HAP-1 (cell line): ENCODE measurements at regions not wholly inside any gene's neighbourhood (a gene's known extent, or its start where the extent isn't known, plus 50 kb on each side); places are given as distances from the start of the nearest gene placed in this dataset.

Experiments
- DNase-seq, 2 experiments: peaks; one replicate each; pipeline ENCODE4 v3.0.0-alpha.2; 2016 to 2020; ENCODE audit warnings: low spot score in 2 of 2
- H3K27me3 ChIP-seq: fragments of 250-450 bp; sonication (Bioruptor Pico); 2 replicates; pipeline ENCODE4 v1.5.1; 2020; ENCODE audit warnings: low read depth, mild to moderate bottlenecking, moderate library complexity
- H3K36me3 ChIP-seq: fragments of 250-450 bp; sonication (Bioruptor Pico); replicated peaks from 2 replicates; pipeline ENCODE4 v1.5.1; 2020; ENCODE audit warnings: mild to moderate bottlenecking
- H3K4me1 ChIP-seq: fragments of 250-450 bp; sonication (Bioruptor Pico); 2 replicates; pipeline ENCODE4 v1.5.1; 2020; ENCODE audit warnings: mild to moderate bottlenecking
- H3K4me3 ChIP-seq: fragments of 250-450 bp; sonication (Bioruptor Pico); 2 replicates; pipeline ENCODE4 v1.5.1; 2020; ENCODE audit warnings: mild to moderate bottlenecking, moderate library complexity
- H3K9me3 ChIP-seq: fragments of 250-450 bp; sonication (Bioruptor Pico); 2 replicates; pipeline ENCODE4 v1.5.1; 2020; ENCODE audit warnings: mild to moderate bottlenecking, moderate library complexity
- in situ Hi-C: fragments of 300-500 bp; cut with MboI; formaldehyde crosslinking; loops from 3 replicates; pipeline ENCODE4 v1.14.3; 2020; ENCODE audit warnings: low sequenced_read_pairs, inconsistent platforms, mixed read lengths

- no peaks in the 10 kb centered on the region for H3K36me3 ChIP-seq
- no peak overlapping the region for H3K4me3 ChIP-seq
- in situ Hi-C loops, result loop anchor here (25.0 kb wide), 2 partner anchors 608 to 808 kb away; partner anchors contain the start of gene SSTR2
- no peaks in the 10 kb centered on the region for H3K9me3 ChIP-seq
- no peak for DNase-seq
- H3K27me3 ChIP-seq, result no peaks in the 10 kb centered on the region
- no peaks in the 10 kb centered on the region for H3K4me1 ChIP-seq
These were observed 433.7 kb downstream of the SOX9 start for GRCh38 chr17:72554508-72554907.

- Histone ChIP-seq H3K9me3 (no peaks in the 10 kb centered on the region), H3K4me3 (no peak overlapping the region), H3K4me1 (no peaks in the 10 kb centered on the region), H3K36me3 (no peaks in the 10 kb centered on the region), H3K27me3 (no peaks in the 10 kb centered on the region)
- no peak for DNase-seq
- in situ Hi-C loops, result loop anchor here (25.0 kb wide), 2 partner anchors 607 to 807 kb away; partner anchors contain the start of gene SSTR2
These were observed 434.2 kb downstream of the SOX9 start for GRCh38 chr17:72555052-72555451.

GRCh38 chr17:72556944-72557826, 436.4 kb downstream of the SOX9 start:
- DNase-seq, result peak; percentile 36 to 82
- Histone ChIP-seq H3K9me3 (no peaks in the 10 kb centered on the region), H3K4me1 (no peaks in the 10 kb centered on the region), H3K27me3 (no peaks in the 10 kb centered on the region), H3K4me3 (no peak overlapping the region), H3K36me3 (no peaks in the 10 kb centered on the region)
- in situ Hi-C loops, result loop anchor here (25.0 kb wide), 2 partner anchors 605 to 805 kb away; partner anchors contain the start of gene SSTR2

- H3K9me3 ChIP-seq, result no peaks in the 10 kb centered on the region
- no peaks in the 10 kb centered on the region for H3K36me3 ChIP-seq
- no peaks in the 10 kb centered on the region for H3K4me1 ChIP-seq
- DNase-seq, result no peak
- no peaks in the 10 kb centered on the region for H3K27me3 ChIP-seq
- in situ Hi-C loops, result loop anchor here (25.0 kb wide), 2 partner anchors 603 to 803 kb away; partner anchors contain the start of gene SSTR2
- H3K4me3 ChIP-seq, result no peak overlapping the region
These were observed 438.2 kb downstream of the SOX9 start for GRCh38 chr17:72558971-72559476.

- H3K36me3 ChIP-seq, result no peaks in the 10 kb centered on the region
- H3K27me3 ChIP-seq, result no peaks in the 10 kb centered on the region
- H3K9me3 ChIP-seq, result no peaks in the 10 kb centered on the region
- in situ Hi-C loops, result loop anchor here (10.0 to 25.0 kb wide), 3 partner anchors 164 to 802 kb away; partner anchors contain the start of gene SSTR2
- no peak overlapping the region for H3K4me3 ChIP-seq
- DNase-seq, result peak; percentile 11 to 47
- H3K4me1 ChIP-seq, result no peaks in the 10 kb centered on the region
These were observed 439.8 kb downstream of the SOX9 start for GRCh38 chr17:72560303-72561247.

- H3K27me3 ChIP-seq, result no peaks in the 10 kb centered on the region
- no peaks in the 10 kb centered on the region for H3K36me3 ChIP-seq
- in situ Hi-C loops, result loop anchor here (10.0 to 25.0 kb wide), 3 partner anchors 164 to 801 kb away; partner anchors contain the start of gene SSTR2
- DNase-seq, result no peak
- H3K4me1 ChIP-seq, result no peaks in the 10 kb centered on the region
- H3K9me3 ChIP-seq, result no peaks in the 10 kb centered on the region
- H3K4me3 ChIP-seq, result no peak overlapping the region
These were observed 440.4 kb downstream of the SOX9 start for GRCh38 chr17:72561266-72561665.

GRCh38 chr17:72561680-72562079, 440.9 kb downstream of the SOX9 start:
- in situ Hi-C loops, result loop anchor here (10.0 to 25.0 kb wide), 3 partner anchors 163 to 801 kb away; partner anchors contain the start of gene SSTR2
- no peak overlapping the region for H3K4me3 ChIP-seq
- H3K9me3 ChIP-seq, result no peaks in the 10 kb centered on the region

GRCh38 chr17:72562615-72563188, 441.9 kb downstream of the SOX9 start:
- H3K27me3 ChIP-seq, result no peaks in the 10 kb centered on the region
- H3K4me3 ChIP-seq, result no peak overlapping the region
- in situ Hi-C loops, result loop anchor here (10.0 to 25.0 kb wide), 3 partner anchors 162 to 800 kb away; partner anchors contain the start of gene SSTR2
- DNase-seq, result no peak
- H3K36me3 ChIP-seq, result no peaks in the 10 kb centered on the region
- H3K9me3 ChIP-seq, result no peaks in the 10 kb centered on the region
- H3K4me1 ChIP-seq, result no peaks in the 10 kb centered on the region

More at GRCh38 chr17:72561680-72562079, 440.9 kb downstream of the SOX9 start:
- Histone ChIP-seq H3K27me3 (no peaks in the 10 kb centered on the region), H3K36me3 (no peaks in the 10 kb centered on the region), H3K4me1 (no peaks in the 10 kb centered on the region)
- no peak for DNase-seq

- Histone ChIP-seq H3K9me3 (no peaks in the 10 kb centered on the region), H3K4me1 (no peaks in the 10 kb centered on the region), H3K27me3 (no peaks in the 10 kb centered on the region), H3K36me3 (no peaks in the 10 kb centered on the region), H3K4me3 (no peak overlapping the region)
- no peak for DNase-seq
- in situ Hi-C loops, result loop anchor here (10.0 to 25.0 kb wide), 3 partner anchors 161 to 798 kb away; partner anchors contain the start of gene SSTR2
These were observed 443.1 kb downstream of the SOX9 start for GRCh38 chr17:72563952-72564351.

GRCh38 chr17:72565006-72565405, 444.2 kb downstream of the SOX9 start:
- DNase-seq, result no peak
- Histone ChIP-seq H3K4me3 (no peak overlapping the region), H3K4me1 (no peaks in the 10 kb centered on the region), H3K9me3 (no peaks in the 10 kb centered on the region), H3K27me3 (no peaks in the 10 kb centered on the region), H3K36me3 (no peaks in the 10 kb centered on the region)
- in situ Hi-C loops, result loop anchor here (10.0 to 25.0 kb wide), 3 partner anchors 160 to 797 kb away; partner anchors contain the start of gene SSTR2

GRCh38 chr17:72565758-72566157, 444.9 kb downstream of the SOX9 start:
- Histone ChIP-seq H3K4me3 (no peak overlapping the region), H3K36me3 (no peaks in the 10 kb centered on the region), H3K4me1 (no peaks in the 10 kb centered on the region), H3K9me3 (no peaks in the 10 kb centered on the region), H3K27me3 (no peaks in the 10 kb centered on the region)
- DNase-seq, result no peak
- in situ Hi-C loops, result loop anchor here (10.0 to 25.0 kb wide), 3 partner anchors 159 to 797 kb away; partner anchors contain the start of gene SSTR2

- H3K4me3 ChIP-seq, result no peak overlapping the region
- DNase-seq, result no peak
- no peaks in the 10 kb centered on the region for H3K27me3 ChIP-seq
- in situ Hi-C loops, result loop anchor here (10.0 to 25.0 kb wide), 3 partner anchors 158 to 795 kb away; partner anchors contain the start of gene SSTR2
- H3K9me3 ChIP-seq, result no peaks in the 10 kb centered on the region
- no peaks in the 10 kb centered on the region for H3K36me3 ChIP-seq
- no peaks in the 10 kb centered on the region for H3K4me1 ChIP-seq
These were observed 446.1 kb downstream of the SOX9 start for GRCh38 chr17:72566671-72567484.
